ENCODE measurements at regions not wholly inside any gene's neighbourhood (a gene's known extent, or its start where the extent isn't known, plus 50 kb on each side); places are given as distances from the start of the nearest gene placed in this dataset.
"Not testable (repeated sequence)": the region's sequence is repeated elsewhere in the genome, so short reads cannot be mapped to it uniquely, and the experiment has no call there.

- not testable (repeated sequence) for DNase-seq (ENCODE audit: low spot score); H3K27me3 Mint-ChIP-seq (ENCODE audit: insufficient read depth, low read depth, poor library complexity); ATAC-seq; H3K27ac ChIP-seq (ENCODE audit: low read depth); H3K27ac Mint-ChIP-seq; H3K36me3 Mint-ChIP-seq (ENCODE audit: low read depth); H3K27me3 ChIP-seq (ENCODE audit: insufficient read depth); H3F3A ChIP-seq (replicated peaks; ENCODE audit: low read depth); H3K4me3 Mint-ChIP-seq; H3K4me2 ChIP-seq; H2AFZ ChIP-seq; H4K20me1 ChIP-seq (replicated peaks; ENCODE audit: insufficient read depth); H3K4me3 ChIP-seq; H3K36me3 ChIP-seq (ENCODE audit: insufficient read depth); H3K9me3 Mint-ChIP-seq; H3K79me2 ChIP-seq (replicated peaks; ENCODE audit: insufficient read depth); H3K9me2 ChIP-seq (ENCODE audit: insufficient read depth)
- H3K4me1 Mint-ChIP-seq, result peaks cover 27% of the 10 kb centered on the region
- peaks cover 31% of the 10 kb centered on the region for H3K4me1 ChIP-seq (ENCODE audit: insufficient read depth)
These were observed 1631.4 kb upstream of the FLRT2 start for GRCh38 chr14:83898558-83898957.

GRCh38 chr14:83899706-83900105, 1630.2 kb upstream of the FLRT2 start:
- no peak overlapping the region for H3K27ac Mint-ChIP-seq
- Histone ChIP-seq H3K4me3 (no peak overlapping the region), H3K9me2 (ENCODE audit: insufficient read depth) (no peaks in the 10 kb centered on the region), H3K79me2 (replicated peaks; ENCODE audit: insufficient read depth) (no peaks in the 10 kb centered on the region), H2AFZ (no peak overlapping the region), H4K20me1 (replicated peaks; ENCODE audit: insufficient read depth) (no peaks in the 10 kb centered on the region), H3K4me1 (ENCODE audit: insufficient read depth) (peaks cover 19% of the 10 kb centered on the region), H3K36me3 (ENCODE audit: insufficient read depth) (no peaks in the 10 kb centered on the region), H3F3A (replicated peaks; ENCODE audit: low read depth) (no peaks in the 10 kb centered on the region), H3K27ac (ENCODE audit: low read depth) (no peak overlapping the region), H3K27me3 (ENCODE audit: insufficient read depth) (no peaks in the 10 kb centered on the region), H3K4me2 (no peak overlapping the region)
- no peak for TF ChIP-seq POLR2AphosphoS5 (IDR thresholded peaks at IDR 0.05; ENCODE audit: low read depth)
- no peak for TF ChIP-seq STAT1 (IDR thresholded peaks at IDR 0.05; ENCODE audit: unreplicated experiment)
- TF ChIP-seq CTCF (conservative IDR thresholded peaks at IDR 0.05; ENCODE audit: low read depth in 2 of 2), result no peak
- no peak for TF ChIP-seq ZNF331 (CRISPR knock-in tag; IDR thresholded peaks at IDR 0.05; ENCODE audit: low read depth)
- TF ChIP-seq NANOG (IDR thresholded peaks at IDR 0.05; ENCODE audit: borderline replicate concordance), result no peak
- no peak for TF ChIP-seq ZNF114 (CRISPR knock-in tag; IDR thresholded peaks at IDR 0.05)
- TF ChIP-seq ZNF462 (CRISPR knock-in tag; IDR thresholded peaks at IDR 0.05), result no peak
- TF ChIP-seq CREB1 (CRISPR knock-in tag; IDR thresholded peaks at IDR 0.05; ENCODE audit: low read depth), result no peak
- TF ChIP-seq REST (IDR thresholded peaks at IDR 0.05; ENCODE audit: unreplicated experiment), result no peak
- H3K4me1 Mint-ChIP-seq, result peaks cover 17% of the 10 kb centered on the region; the same call in 2 of the 3 replicates
- DNase-seq (ENCODE audit: low spot score) (no peak), ATAC-seq (no peak)
- H3K36me3 Mint-ChIP-seq (ENCODE audit: low read depth), result no peaks in the 10 kb centered on the region
- H3K4me3 Mint-ChIP-seq, result no peak overlapping the region
- H3K27me3 Mint-ChIP-seq (ENCODE audit: insufficient read depth, low read depth, poor library complexity), result no peaks in the 10 kb centered on the region
- no peaks in the 10 kb centered on the region; the same call in 2 of the 3 replicates for H3K9me3 Mint-ChIP-seq

Data from GM23338 (cell line).